Smooth muscle cell (in vitro differentiated cells): ENCODE measurements at regions not wholly inside any gene's neighbourhood (a gene's known extent, or its start where the extent isn't known, plus 50 kb on each side); places are given as distances from the start of the nearest gene placed in this dataset.

Source experiments
- DNase-seq: peaks from one replicate; lab custom pipeline; 2025; ENCODE audit not compliant: unreplicated experiment; lab: John Stamatoyannopoulos, UW
- H2AFZ ChIP-seq: fragments of 200-600 bp; sonication (generic); 2 replicates; pipeline ENCODE4 v1.6.0; 2016; ENCODE audit warnings: antibody characterized with exemption, low read depth, mild to moderate bottlenecking
- H3F3A ChIP-seq: fragments of 200-600 bp; sonication (generic); 2 replicates; pipeline ENCODE4 v1.6.0; 2017; ENCODE audit warnings: antibody characterized with exemption, low read depth
- H3K27ac ChIP-seq: fragments of 200-600 bp; sonication (generic); 2 replicates; pipeline ENCODE4 v1.5.1; 2016; ENCODE audit warnings: low read depth, mild to moderate bottlenecking
- H3K27me3 ChIP-seq: fragments of 200-600 bp; sonication (generic); 2 replicates; pipeline ENCODE4 v1.6.1; 2016; ENCODE audit warnings: low read depth, mild to moderate bottlenecking
- H3K36me3 ChIP-seq: fragments of 200-600 bp; sonication (generic); 2 replicates; pipeline ENCODE4 v1.5.1; 2016; ENCODE audit warnings: low read depth
- H3K4me1 ChIP-seq: fragments of 200-600 bp; sonication (generic); 2 replicates; pipeline ENCODE4 v1.5.1; 2016; ENCODE audit warnings: low read depth
- H3K4me2 ChIP-seq: fragments of 200-600 bp; sonication (generic); 2 replicates; pipeline ENCODE4 v1.6.0; 2016; ENCODE audit warnings: mild to moderate bottlenecking
- H3K4me3 ChIP-seq: fragments of 200-600 bp; sonication (generic); 2 replicates; pipeline ENCODE4 v1.5.1; 2016; ENCODE audit warnings: mild to moderate bottlenecking
- H3K79me2 ChIP-seq: fragments of 200-600 bp; sonication (generic); 2 replicates; pipeline ENCODE4 v1.6.0; 2016; ENCODE audit warnings: low read depth, mild to moderate bottlenecking
- H3K9ac ChIP-seq: fragments of 200-600 bp; sonication (generic); 2 replicates; pipeline ENCODE4 v1.6.0; 2016; ENCODE audit warnings: low read depth
- H3K9me3 ChIP-seq: fragments of 200-600 bp; sonication (generic); replicated peaks from 2 replicates; pipeline ENCODE4 v1.5.1; 2016; ENCODE audit warnings: low read depth
- H4K20me1 ChIP-seq: fragments of 200-600 bp; sonication (generic); 2 replicates; pipeline ENCODE4 v1.6.0; 2016; ENCODE audit warnings: low read depth
- WGBS: methylation state at CpG from one replicate; pipeline ENCODE4 v1.1.7; 2016; ENCODE audit warnings: low lambda C conversion rate; 5-methylcytosine and 5-hydroxymethylcytosine counted together
- TF ChIP-seq, protein P1 (sequence below): fragments of 200-600 bp; sonication (generic); IDR thresholded peaks from 2 replicates; pipeline ENCODE4 v1.5.1; 2017; ENCODE audit warnings: borderline replicate concordance, mild to moderate bottlenecking, antibody characterized with exemption; ENCODE audit not compliant: insufficient read depth, poor library complexity, severe bottlenecking

DNA sequence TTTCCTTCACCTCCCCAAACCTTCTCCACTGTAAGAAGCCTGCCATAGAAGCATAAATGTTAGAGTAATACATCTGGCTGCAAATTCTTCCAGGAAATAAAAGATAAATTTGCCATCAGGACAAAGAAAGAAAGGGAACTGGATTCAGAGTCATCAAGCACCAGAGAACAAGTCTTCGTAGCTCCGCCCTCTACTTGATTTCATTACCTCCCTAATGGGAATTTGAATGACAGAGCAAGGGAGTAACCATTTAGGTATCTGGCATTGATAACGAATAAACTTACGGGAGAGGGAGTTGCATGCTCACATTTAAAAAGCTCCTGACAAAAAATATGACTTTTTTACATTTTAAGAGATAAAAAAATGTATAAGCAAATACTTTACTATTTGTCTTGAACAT lies 263.4 kb downstream of the NEBL start:
- Histone ChIP-seq H3K9ac (no peak overlapping the region), H3K4me1 (peaks cover 6% of the 10 kb centered on the region), H4K20me1 (no peaks in the 10 kb centered on the region), H3K36me3 (no peaks in the 10 kb centered on the region), H3K4me3 (no peak overlapping the region), H3K79me2 (no peaks in the 10 kb centered on the region), H3K27me3 (no peaks in the 10 kb centered on the region), H3K9me3 (no peaks in the 10 kb centered on the region), H3K4me2 (no peak overlapping the region), H3K27ac (no peak overlapping the region), H3F3A (no peaks in the 10 kb centered on the region), H2AFZ (no peak overlapping the region)
- 99% methylated on average over 4 of the region's 4 CpGs for WGBS
- TF ChIP-seq, protein P1, sequence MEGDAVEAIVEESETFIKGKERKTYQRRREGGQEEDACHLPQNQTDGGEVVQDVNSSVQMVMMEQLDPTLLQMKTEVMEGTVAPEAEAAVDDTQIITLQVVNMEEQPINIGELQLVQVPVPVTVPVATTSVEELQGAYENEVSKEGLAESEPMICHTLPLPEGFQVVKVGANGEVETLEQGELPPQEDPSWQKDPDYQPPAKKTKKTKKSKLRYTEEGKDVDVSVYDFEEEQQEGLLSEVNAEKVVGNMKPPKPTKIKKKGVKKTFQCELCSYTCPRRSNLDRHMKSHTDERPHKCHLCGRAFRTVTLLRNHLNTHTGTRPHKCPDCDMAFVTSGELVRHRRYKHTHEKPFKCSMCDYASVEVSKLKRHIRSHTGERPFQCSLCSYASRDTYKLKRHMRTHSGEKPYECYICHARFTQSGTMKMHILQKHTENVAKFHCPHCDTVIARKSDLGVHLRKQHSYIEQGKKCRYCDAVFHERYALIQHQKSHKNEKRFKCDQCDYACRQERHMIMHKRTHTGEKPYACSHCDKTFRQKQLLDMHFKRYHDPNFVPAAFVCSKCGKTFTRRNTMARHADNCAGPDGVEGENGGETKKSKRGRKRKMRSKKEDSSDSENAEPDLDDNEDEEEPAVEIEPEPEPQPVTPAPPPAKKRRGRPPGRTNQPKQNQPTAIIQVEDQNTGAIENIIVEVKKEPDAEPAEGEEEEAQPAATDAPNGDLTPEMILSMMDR = no peak
- DNase-seq = no peak

DNA sequence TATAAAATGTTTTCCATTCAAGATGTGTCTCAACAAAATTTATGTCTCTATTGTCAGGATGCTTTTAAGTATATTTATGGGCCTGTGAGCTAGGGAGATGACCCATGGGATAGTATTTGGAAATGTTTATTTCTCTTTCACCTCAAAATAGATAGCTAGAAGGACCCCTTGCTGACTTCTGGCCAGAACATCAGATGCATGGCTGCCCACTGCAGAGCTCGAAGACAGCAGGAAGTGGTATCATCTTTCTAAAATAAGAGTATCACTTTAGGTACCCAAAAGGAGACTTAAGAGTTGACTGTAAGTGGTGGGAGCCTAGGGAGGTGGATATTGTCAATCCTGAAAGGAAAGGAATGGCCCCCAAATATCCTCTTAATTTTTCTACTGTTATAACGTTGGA lies 264.4 kb downstream of the NEBL start:
- Histone ChIP-seq H3K79me2 (no peaks in the 10 kb centered on the region), H3K4me2 (no peak overlapping the region), H3F3A (no peaks in the 10 kb centered on the region), H4K20me1 (no peaks in the 10 kb centered on the region), H3K36me3 (no peaks in the 10 kb centered on the region), H3K4me3 (no peak overlapping the region), H3K4me1 (peaks cover 6% of the 10 kb centered on the region), H3K27ac (no peak overlapping the region), H3K27me3 (no peaks in the 10 kb centered on the region), H2AFZ (no peak overlapping the region), H3K9ac (no peak overlapping the region), H3K9me3 (no peaks in the 10 kb centered on the region)
- no peak for DNase-seq
- 90% methylated on average over 2 of the region's 2 CpGs for WGBS
- TF ChIP-seq, protein P1 = no peak

DNA sequence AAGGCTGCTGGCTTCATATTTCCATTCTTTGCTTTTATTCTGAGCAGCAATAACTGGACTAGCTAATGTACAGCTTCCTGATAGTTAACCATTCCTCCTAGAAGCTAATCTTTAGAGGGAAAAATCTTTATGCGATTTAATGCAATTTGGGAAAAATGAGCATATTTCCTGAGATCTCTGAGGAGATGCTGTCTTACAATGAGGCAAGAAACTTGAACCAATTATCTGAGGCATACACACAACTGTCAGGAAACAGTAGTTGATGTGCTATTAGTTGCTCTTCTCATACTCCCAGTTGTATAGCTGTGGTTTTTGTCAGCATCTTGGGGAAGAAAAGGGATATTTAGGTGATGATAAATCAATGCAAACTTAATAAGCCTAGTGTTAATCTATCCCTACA lies 265.9 kb downstream of the NEBL start:
- Histone ChIP-seq H3F3A (no peaks in the 10 kb centered on the region), H3K79me2 (no peaks in the 10 kb centered on the region), H3K4me1 (peaks cover 6% of the 10 kb centered on the region), H2AFZ (no peak overlapping the region), H3K4me2 (no peak overlapping the region), H4K20me1 (no peaks in the 10 kb centered on the region), H3K36me3 (no peaks in the 10 kb centered on the region), H3K27ac (no peak overlapping the region), H3K9ac (no peak overlapping the region), H3K4me3 (no peak overlapping the region), H3K9me3 (no peaks in the 10 kb centered on the region), H3K27me3 (no peaks in the 10 kb centered on the region)
- DNase-seq = no peak
- TF ChIP-seq, protein P1 = no peak
- WGBS = 93% methylated on average over 1 of the region's 1 CpG

DNA sequence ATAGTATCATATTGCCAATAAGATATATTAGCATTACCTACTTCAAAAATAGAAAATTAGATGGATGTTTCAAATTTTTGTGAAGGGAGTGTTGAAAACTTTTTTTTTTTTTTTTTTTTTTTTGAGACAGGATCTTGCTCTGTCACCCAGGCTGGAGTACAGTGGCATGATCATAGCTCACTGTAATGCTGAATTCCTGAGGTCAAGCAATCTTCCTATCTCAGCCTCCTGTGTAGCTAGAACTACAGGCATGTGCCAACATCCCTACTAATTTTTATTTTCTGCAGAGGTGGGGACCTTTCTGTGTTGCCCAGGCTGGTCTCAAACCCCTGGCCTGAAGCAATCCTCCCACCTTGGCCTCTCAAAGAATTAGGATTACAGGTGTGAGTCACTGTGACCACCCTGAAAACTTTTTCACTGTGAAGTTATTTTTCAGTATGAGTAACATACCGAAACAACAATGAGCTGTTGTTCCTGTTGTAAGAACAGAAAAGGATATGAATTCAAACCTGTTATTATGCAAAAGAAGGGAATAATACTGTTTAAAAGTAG lies 266.9 kb downstream of the NEBL start:
- Histone ChIP-seq H2AFZ (no peak overlapping the region), H3K27ac (no peak overlapping the region), H3K4me1 (peaks cover 2% of the 10 kb centered on the region), H3K27me3 (no peaks in the 10 kb centered on the region), H3K4me3 (no peak overlapping the region), H3K79me2 (no peaks in the 10 kb centered on the region), H3K4me2 (no peak overlapping the region), H3K9me3 (no peaks in the 10 kb centered on the region), H3K36me3 (no peaks in the 10 kb centered on the region), H3K9ac (no peak overlapping the region), H4K20me1 (no peaks in the 10 kb centered on the region), H3F3A (no peaks in the 10 kb centered on the region)
- DNase-seq = no peak
- WGBS = 53% methylated on average over 1 of the region's 1 CpG
- TF ChIP-seq, protein P1 = no peak
